Upper lobe of left lung (tissue), 6 donors: ENCODE measurements at regions not wholly inside any gene's neighbourhood (a gene's known extent, or its start where the extent isn't known, plus 50 kb on each side); places are given as distances from the start of the nearest gene placed in this dataset.

Source experiments
- ATAC-seq, 2 donors: fragments of 200-7000 bp; cut with Tn5 transposase; one replicate each; pipeline ENCODE4 v1.9.1; 2022; ENCODE audit warnings: mild to moderate bottlenecking in 2 of 2, moderate library complexity in 2 of 2; ENCODE audit not compliant: low FRiP score in 2 of 2
- DNase-seq, 2 donors: peaks; one replicate each; pipeline ENCODE4 v3.0.0-alpha.2; 2019 to 2020
- H3K27ac ChIP-seq, 4 donors: fragments of 200-600 bp; sonication (generic); one replicate each; pipeline ENCODE4 v1.5.1; 2016 to 2019
- H3K27me3 ChIP-seq, 4 donors: fragments of 200-600 bp; sonication (generic); one replicate each; pipeline ENCODE4 v1.5.1; 2017 to 2019
- H3K36me3 ChIP-seq, 4 donors: fragments of 200-600 bp; sonication (generic); one replicate each; pipeline ENCODE4 v1.5.1; 2016 to 2019
- H3K4me1 ChIP-seq, 4 donors: fragments of 200-600 bp; sonication (generic); one replicate each; pipeline ENCODE4 v1.5.1; 2018 to 2019
- H3K4me3 ChIP-seq, 4 donors: fragments of 200-600 bp; sonication (generic); one replicate each; pipeline ENCODE4 v1.5.1; 2017 to 2019; ENCODE audit warnings: mild to moderate bottlenecking in 2 of 4, moderate library complexity in 1 of 4
- H3K9me3 ChIP-seq, 4 donors: fragments of 200-600 bp; sonication (generic); one replicate each; pipeline ENCODE4 v1.5.1; 2018 to 2019
- EP300 ChIP-seq, 4 donors: sonication (generic); formaldehyde crosslinking; IDR thresholded peaks; one replicate each; pipeline ENCODE4 v1.5.1; 2017; ENCODE audit warnings: antibody characterized with exemption in 4 of 4, control low read depth in 2 of 4
- POLR2A ChIP-seq, 4 donors: fragments of 450-650 bp; IDR thresholded peaks; one replicate each; pipeline ENCODE4 v1.5.1; 2016 to 2017; ENCODE audit warnings: antibody characterized with exemption in 4 of 4, mild to moderate bottlenecking in 2 of 4
- POLR2AphosphoS5 ChIP-seq, 2 donors: sonication (generic); formaldehyde crosslinking; IDR thresholded peaks; one replicate each; pipeline ENCODE4 v1.5.1; 2017; ENCODE audit warnings: antibody characterized with exemption in 2 of 2
- WGBS, 2 donors: methylation state at CpG; one replicate each; pipeline ENCODE4 v1.1.5; 2017 to 2018; 5-methylcytosine and 5-hydroxymethylcytosine counted together
- TF ChIP-seq, protein P1 (sequence below), 6 experiments: fragments of 450-650 bp in 4 of 6; fragments of 200-600 bp in 2 of 6; sonication (generic) in 2 of 6; IDR thresholded peaks; one replicate each; pipeline ENCODE4 v1.5.1; 2016 to 2019; ENCODE audit warnings: antibody characterized with exemption in 6 of 6
- donor health status: DM: no; HTN: no; CAD: no; lungs with moderate emphysema.
- donor health status: DM: no; HTN: yes; CAD: no; lungs with severe emphysema.

DNA sequence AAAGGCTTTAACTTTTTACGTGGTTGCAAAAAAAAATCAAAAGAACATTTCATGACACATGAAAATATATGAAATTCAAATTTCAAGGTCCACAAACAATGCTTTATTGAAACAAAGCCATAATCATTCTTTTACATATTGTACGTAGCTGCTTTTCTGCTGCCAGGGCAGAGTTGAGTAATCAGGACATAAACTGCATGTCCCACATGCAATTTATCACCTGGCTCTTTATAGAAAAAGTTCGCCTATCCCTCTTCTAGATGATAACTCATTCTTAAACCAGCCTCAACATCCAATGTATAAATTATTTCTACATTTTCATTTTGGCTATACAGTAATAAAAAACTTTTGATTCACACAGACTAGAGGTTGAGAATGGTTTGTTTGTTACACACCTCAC is 154.9 kb downstream of the AXIN2 start:
- no peaks in the 10 kb centered on the region for H3K9me3 ChIP-seq
- H3K4me1 ChIP-seq = peaks cover 0 to 2% (median 0%) of the 10 kb centered on the region in 4 donors
- H3K36me3 ChIP-seq = no peaks in the 10 kb centered on the region
- DNase-seq (no peak), ATAC-seq (no peak)
- no peak overlapping the region for H3K27ac ChIP-seq
- H3K27me3 ChIP-seq = no peaks in the 10 kb centered on the region
- 77 to 84% methylated on average over 3 of the region's 3 CpGs for WGBS, 2 donors
- no peak overlapping the region for H3K4me3 ChIP-seq
- no peak for TF ChIP-seq POLR2A (IDR thresholded peaks at IDR 0.05)
- TF ChIP-seq EP300 (IDR thresholded peaks at IDR 0.05) = no peak
- TF ChIP-seq POLR2AphosphoS5 (IDR thresholded peaks at IDR 0.05) = no peak
- TF ChIP-seq, protein P1, sequence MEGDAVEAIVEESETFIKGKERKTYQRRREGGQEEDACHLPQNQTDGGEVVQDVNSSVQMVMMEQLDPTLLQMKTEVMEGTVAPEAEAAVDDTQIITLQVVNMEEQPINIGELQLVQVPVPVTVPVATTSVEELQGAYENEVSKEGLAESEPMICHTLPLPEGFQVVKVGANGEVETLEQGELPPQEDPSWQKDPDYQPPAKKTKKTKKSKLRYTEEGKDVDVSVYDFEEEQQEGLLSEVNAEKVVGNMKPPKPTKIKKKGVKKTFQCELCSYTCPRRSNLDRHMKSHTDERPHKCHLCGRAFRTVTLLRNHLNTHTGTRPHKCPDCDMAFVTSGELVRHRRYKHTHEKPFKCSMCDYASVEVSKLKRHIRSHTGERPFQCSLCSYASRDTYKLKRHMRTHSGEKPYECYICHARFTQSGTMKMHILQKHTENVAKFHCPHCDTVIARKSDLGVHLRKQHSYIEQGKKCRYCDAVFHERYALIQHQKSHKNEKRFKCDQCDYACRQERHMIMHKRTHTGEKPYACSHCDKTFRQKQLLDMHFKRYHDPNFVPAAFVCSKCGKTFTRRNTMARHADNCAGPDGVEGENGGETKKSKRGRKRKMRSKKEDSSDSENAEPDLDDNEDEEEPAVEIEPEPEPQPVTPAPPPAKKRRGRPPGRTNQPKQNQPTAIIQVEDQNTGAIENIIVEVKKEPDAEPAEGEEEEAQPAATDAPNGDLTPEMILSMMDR (IDR thresholded peaks at IDR 0.05) = no peak

DNA sequence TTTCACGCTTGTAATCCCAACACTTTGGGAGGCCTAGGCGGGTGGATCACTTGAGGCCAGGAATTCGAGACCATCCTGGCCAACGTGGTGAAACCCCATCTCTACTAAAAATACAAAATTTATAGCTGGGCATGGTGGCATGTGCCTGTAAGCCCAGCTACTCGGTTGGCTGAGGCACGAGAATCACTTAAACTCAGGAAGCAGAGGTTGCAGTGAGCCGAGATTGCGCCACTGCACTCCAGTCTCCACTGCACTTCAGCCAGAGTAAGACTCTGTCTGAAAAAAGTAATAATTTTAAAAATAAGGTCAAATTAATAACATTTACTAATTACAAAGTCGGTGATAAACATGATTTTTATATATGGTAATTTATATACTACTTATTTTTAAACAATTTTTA is 155.9 kb downstream of the AXIN2 start:
- TF ChIP-seq POLR2A (IDR thresholded peaks at IDR 0.05) = no peak
- no peak for TF ChIP-seq POLR2AphosphoS5 (IDR thresholded peaks at IDR 0.05)
- TF ChIP-seq, protein P1 (IDR thresholded peaks at IDR 0.05) = no peak
- no peak for TF ChIP-seq EP300 (IDR thresholded peaks at IDR 0.05)
- H3K27me3 ChIP-seq = no peaks in the 10 kb centered on the region
- DNase-seq (peak in 1 of 2 donors; percentile 29), ATAC-seq (no peak)
- H3K9me3 ChIP-seq = no peaks in the 10 kb centered on the region
- H3K36me3 ChIP-seq = no peaks in the 10 kb centered on the region
- no peak overlapping the region for H3K4me3 ChIP-seq
- 69 to 76% methylated on average over 9 of the region's 9 CpGs for WGBS, 2 donors
- peaks cover 0 to 5% (median 3%) of the 10 kb centered on the region in 4 donors for H3K4me1 ChIP-seq
- no peak overlapping the region for H3K27ac ChIP-seq

DNA sequence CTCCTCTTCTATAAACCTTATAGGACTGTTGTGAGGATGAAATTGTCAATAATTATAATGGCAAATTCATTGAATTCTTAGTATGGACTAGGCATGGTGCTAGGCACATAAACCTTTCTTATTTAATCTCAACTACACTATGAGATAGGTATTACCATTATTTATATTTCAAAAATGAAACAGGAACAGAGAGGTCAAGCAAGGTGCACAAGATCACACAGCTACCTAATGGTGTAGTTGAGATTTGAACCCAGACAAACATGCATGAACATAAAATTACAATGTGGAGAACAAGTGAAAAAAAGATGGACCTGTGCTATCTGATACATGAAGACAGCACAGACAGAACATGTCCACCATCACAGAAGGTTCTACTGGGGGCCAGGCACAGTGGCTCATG is 156.7 kb downstream of the AXIN2 start:
- TF ChIP-seq, protein P1 (IDR thresholded peaks at IDR 0.05) = no peak
- TF ChIP-seq EP300 (IDR thresholded peaks at IDR 0.05) (no peak), POLR2A (IDR thresholded peaks at IDR 0.05) (no peak), POLR2AphosphoS5 (IDR thresholded peaks at IDR 0.05) (no peak)
- no peak overlapping the region for H3K27ac ChIP-seq
- DNase-seq (no peak), ATAC-seq (no peak)
- H3K9me3 ChIP-seq = no peaks in the 10 kb centered on the region
- H3K4me1 ChIP-seq = peaks cover 0 to 5% (median 3%) of the 10 kb centered on the region in 4 donors
- H3K27me3 ChIP-seq = no peaks in the 10 kb centered on the region
- no peak overlapping the region for H3K4me3 ChIP-seq
- no peaks in the 10 kb centered on the region for H3K36me3 ChIP-seq

DNA sequence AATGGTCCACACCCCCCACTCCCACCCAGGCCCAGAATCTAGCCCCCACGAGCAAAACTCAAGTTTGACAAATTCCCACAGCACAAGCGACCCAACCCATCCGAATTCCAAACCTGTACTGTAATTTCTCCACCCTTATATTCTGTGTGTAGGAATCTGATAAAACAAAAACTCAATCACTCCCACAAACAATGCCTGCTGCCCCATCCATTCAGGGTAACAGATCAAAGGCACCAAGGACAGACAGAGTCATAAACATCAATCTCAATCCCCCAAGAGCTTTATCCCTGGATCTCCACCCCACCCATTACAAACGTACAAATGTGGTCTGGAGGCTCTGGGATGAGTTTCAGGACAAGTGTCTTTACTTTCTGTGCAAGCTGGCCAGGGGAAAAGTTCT is 157.8 kb downstream of the AXIN2 start:
- Histone ChIP-seq H3K9me3 (no peaks in the 10 kb centered on the region), H3K4me1 (peaks cover 0 to 5% (median 3%) of the 10 kb centered on the region in 4 donors), H3K4me3 (no peak overlapping the region), H3K27ac (no peak overlapping the region), H3K27me3 (no peaks in the 10 kb centered on the region), H3K36me3 (no peaks in the 10 kb centered on the region)
- 66 to 77% methylated on average over 4 of the region's 4 CpGs for WGBS, 2 donors
- TF ChIP-seq, protein P1 (IDR thresholded peaks at IDR 0.05) = no peak
- TF ChIP-seq POLR2A (IDR thresholded peaks at IDR 0.05) = no peak
- no peak for TF ChIP-seq POLR2AphosphoS5 (IDR thresholded peaks at IDR 0.05)
- TF ChIP-seq EP300 (IDR thresholded peaks at IDR 0.05) = no peak
- no peak for DNase-seq
- ATAC-seq = peak in 1 of 2 donors; percentile 50
